ENCODE measurements at regions not wholly inside any gene's neighbourhood (a gene's known extent, or its start where the extent isn't known, plus 50 kb on each side); places are given as distances from the start of the nearest gene placed in this dataset.

DNA sequence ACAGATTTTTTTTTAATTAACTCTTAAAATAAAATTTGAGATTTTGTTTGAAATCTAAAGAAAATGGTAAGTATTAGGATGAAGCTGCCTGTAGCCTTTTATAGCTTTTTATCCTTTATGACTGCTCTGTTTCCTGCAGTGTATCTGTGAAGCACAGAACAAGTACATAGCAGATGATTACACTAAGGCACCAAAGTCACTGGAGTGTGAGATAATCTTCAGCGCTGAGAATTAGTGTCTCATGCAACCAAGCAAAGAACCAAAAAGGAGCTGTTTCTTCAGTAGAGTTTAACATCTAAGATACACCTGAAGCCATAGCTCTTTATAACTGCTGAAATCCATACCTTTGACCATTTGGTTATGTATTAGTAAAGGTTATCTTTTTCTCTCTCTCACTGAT is 1989.8 kb upstream of the PCDH10 start:
- Histone ChIP-seq H3K27me3 (replicated peaks; ENCODE audit: control insufficient read depth, insufficient read depth, low read length) (no peaks in the 10 kb centered on the region), H3K36me3 (ENCODE audit: control insufficient read depth, insufficient read depth, low read length) (no peaks in the 10 kb centered on the region), H3K4me3 (ENCODE audit: low read depth, low read length) (no peak overlapping the region), H3K9me3 (no peaks in the 10 kb centered on the region), H3K4me1 (no peaks in the 10 kb centered on the region)
- CTCF ChIA-PET, result no interaction called here
- no peaks in the 10 kb centered on the region for H3K27me3 Mint-ChIP-seq (ENCODE audit: insufficient read depth, unreplicated experiment)
- H3K4me1 Mint-ChIP-seq (ENCODE audit: low read depth, unreplicated experiment), result no peaks in the 10 kb centered on the region
- no peak overlapping the region for H3K4me3 Mint-ChIP-seq (ENCODE audit: unreplicated experiment)
- POLR2A ChIA-PET, result no interaction called here
- no TSS peak for BruUV-seq (replicated peaks)
- no peak overlapping the region for H3K27ac Mint-ChIP-seq (ENCODE audit: unreplicated experiment)
- DNase-seq, result no peak
- intact Hi-C loops (cut with micrococcal nuclease; ENCODE audit: unreplicated experiment), result no loop called here
- TF ChIP-seq, protein P1, sequence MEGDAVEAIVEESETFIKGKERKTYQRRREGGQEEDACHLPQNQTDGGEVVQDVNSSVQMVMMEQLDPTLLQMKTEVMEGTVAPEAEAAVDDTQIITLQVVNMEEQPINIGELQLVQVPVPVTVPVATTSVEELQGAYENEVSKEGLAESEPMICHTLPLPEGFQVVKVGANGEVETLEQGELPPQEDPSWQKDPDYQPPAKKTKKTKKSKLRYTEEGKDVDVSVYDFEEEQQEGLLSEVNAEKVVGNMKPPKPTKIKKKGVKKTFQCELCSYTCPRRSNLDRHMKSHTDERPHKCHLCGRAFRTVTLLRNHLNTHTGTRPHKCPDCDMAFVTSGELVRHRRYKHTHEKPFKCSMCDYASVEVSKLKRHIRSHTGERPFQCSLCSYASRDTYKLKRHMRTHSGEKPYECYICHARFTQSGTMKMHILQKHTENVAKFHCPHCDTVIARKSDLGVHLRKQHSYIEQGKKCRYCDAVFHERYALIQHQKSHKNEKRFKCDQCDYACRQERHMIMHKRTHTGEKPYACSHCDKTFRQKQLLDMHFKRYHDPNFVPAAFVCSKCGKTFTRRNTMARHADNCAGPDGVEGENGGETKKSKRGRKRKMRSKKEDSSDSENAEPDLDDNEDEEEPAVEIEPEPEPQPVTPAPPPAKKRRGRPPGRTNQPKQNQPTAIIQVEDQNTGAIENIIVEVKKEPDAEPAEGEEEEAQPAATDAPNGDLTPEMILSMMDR (IDR thresholded peaks at IDR 0.05; ENCODE audit: insufficient read depth in 1 of 2, low read depth in 1 of 2, low read length in 1 of 2, severe bottlenecking in 1 of 2, unreplicated experiment in 1 of 2), result no peak
- H3K36me3 Mint-ChIP-seq (ENCODE audit: insufficient read depth, unreplicated experiment), result no peaks in the 10 kb centered on the region
- no peaks in the 10 kb centered on the region for H3K9me3 Mint-ChIP-seq (ENCODE audit: unreplicated experiment)

DNA sequence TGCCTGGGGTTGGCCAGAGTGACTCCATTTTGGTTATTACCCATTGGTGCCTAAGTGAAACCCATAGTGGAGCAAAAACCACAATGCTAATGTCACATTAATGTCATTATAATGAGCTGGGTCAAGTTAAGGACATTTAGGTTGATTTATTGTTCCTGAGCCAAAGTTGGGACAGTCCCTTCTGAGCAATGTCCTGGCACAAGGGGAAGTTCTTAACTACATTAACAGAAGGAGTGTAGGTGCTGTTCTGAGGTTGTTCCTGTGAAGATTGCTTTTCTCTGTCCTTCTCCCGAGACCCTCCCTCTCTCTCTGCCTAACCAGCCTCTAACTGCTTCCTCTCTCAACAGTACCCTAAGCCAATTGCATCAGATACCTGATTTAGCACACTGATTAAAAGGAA is 1956.8 kb upstream of the PCDH10 start:
- POLR2A ChIA-PET, result no interaction called here

DNA sequence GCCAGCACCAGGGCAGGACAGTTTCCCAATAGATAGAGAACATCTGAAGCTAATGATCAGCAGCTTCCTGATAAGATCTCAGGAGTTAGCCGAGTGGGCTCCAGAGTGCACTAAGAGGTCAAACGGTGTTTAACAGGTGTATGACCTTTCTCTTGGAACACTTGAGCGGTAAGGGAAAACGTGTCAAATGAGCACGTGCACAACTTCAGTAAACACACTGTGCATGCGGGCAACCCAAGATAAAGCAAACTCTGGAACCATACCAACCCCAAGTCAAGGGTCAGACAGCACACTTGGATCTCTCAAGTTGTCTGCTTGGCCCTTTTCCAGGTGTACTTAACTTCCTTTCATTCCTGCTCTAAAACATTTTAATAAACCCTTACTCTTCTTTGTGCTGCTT is 1941.5 kb upstream of the PCDH10 start:
- H3K9me3 Mint-ChIP-seq (ENCODE audit: unreplicated experiment), result no peaks in the 10 kb centered on the region
- Histone ChIP-seq H3K4me1 (no peaks in the 10 kb centered on the region), H3K27me3 (replicated peaks; ENCODE audit: control insufficient read depth, insufficient read depth, low read length) (no peaks in the 10 kb centered on the region), H3K36me3 (ENCODE audit: control insufficient read depth, insufficient read depth, low read length) (no peaks in the 10 kb centered on the region), H3K4me3 (ENCODE audit: low read depth, low read length) (no peak overlapping the region), H3K9me3 (no peaks in the 10 kb centered on the region)
- BruUV-seq (replicated peaks), result no TSS peak
- no peak overlapping the region for H3K27ac Mint-ChIP-seq (ENCODE audit: unreplicated experiment)
- TF ChIP-seq, protein P1 (IDR thresholded peaks at IDR 0.05; ENCODE audit: insufficient read depth in 1 of 2, low read depth in 1 of 2, low read length in 1 of 2, severe bottlenecking in 1 of 2, unreplicated experiment in 1 of 2), result no peak
- ChIA-PET CTCF (no interaction called here), POLR2A (no interaction called here)
- no peaks in the 10 kb centered on the region for H3K27me3 Mint-ChIP-seq (ENCODE audit: insufficient read depth, unreplicated experiment)
- no peak for DNase-seq
- H3K4me3 Mint-ChIP-seq (ENCODE audit: unreplicated experiment), result no peak overlapping the region
- H3K36me3 Mint-ChIP-seq (ENCODE audit: insufficient read depth, unreplicated experiment), result no peaks in the 10 kb centered on the region
- intact Hi-C loops (cut with micrococcal nuclease; ENCODE audit: unreplicated experiment), result no loop called here
- H3K4me1 Mint-ChIP-seq (ENCODE audit: low read depth, unreplicated experiment), result no peaks in the 10 kb centered on the region

More for the DNA sequence above, 1956.8 kb upstream of the PCDH10 start:
- Histone ChIP-seq H3K4me1 (no peaks in the 10 kb centered on the region), H3K9me3 (no peaks in the 10 kb centered on the region), H3K36me3 (ENCODE audit: control insufficient read depth, insufficient read depth, low read length) (no peaks in the 10 kb centered on the region), H3K4me3 (ENCODE audit: low read depth, low read length) (no peak overlapping the region), H3K27me3 (replicated peaks; ENCODE audit: control insufficient read depth, insufficient read depth, low read length) (no peaks in the 10 kb centered on the region)
- Mint-ChIP-seq H3K36me3 (ENCODE audit: insufficient read depth, unreplicated experiment) (no peaks in the 10 kb centered on the region), H3K27me3 (ENCODE audit: insufficient read depth, unreplicated experiment) (no peaks in the 10 kb centered on the region), H3K9me3 (ENCODE audit: unreplicated experiment) (peaks cover 10% of the 10 kb centered on the region), H3K27ac (ENCODE audit: unreplicated experiment) (no peak overlapping the region), H3K4me3 (ENCODE audit: unreplicated experiment) (no peak overlapping the region), H3K4me1 (ENCODE audit: low read depth, unreplicated experiment) (no peaks in the 10 kb centered on the region)
- no peak for DNase-seq
- CTCF ChIA-PET, result no interaction called here
- TF ChIP-seq, protein P1 (IDR thresholded peaks at IDR 0.05; ENCODE audit: insufficient read depth in 1 of 2, low read depth in 1 of 2, low read length in 1 of 2, severe bottlenecking in 1 of 2, unreplicated experiment in 1 of 2), result no peak
- BruUV-seq (replicated peaks), result no TSS peak
- intact Hi-C loops (cut with micrococcal nuclease; ENCODE audit: unreplicated experiment), result no loop called here

All from Caco-2 (cell line).